HG02571 (cell line): ENCODE measurements at regions not wholly inside any gene's neighbourhood (a gene's known extent, or its start where the extent isn't known, plus 50 kb on each side); places are given as distances from the start of the nearest gene placed in this dataset.
"Not testable (repeated sequence)": the region's sequence is repeated elsewhere in the genome, so short reads cannot be mapped to it uniquely, and the experiment has no call there.

Experiments used
- ATAC-seq: cut with Tn5 transposase; IDR thresholded peaks from one replicate; pipeline ENCODE4 v1.9.1; 2021; ENCODE audit warnings: mild to moderate bottlenecking, moderate library complexity; ENCODE audit not compliant: unreplicated experiment

GRCh38 chr3:115204475-115204874 is 57.4 kb upstream of the ZBTB20 start:
- no peak for ATAC-seq

GRCh38 chr3:115208066-115208750 is 61.1 kb upstream of the ZBTB20 start:
- no peak for ATAC-seq

GRCh38 chr3:115211810-115212492 is 64.9 kb upstream of the ZBTB20 start:
- ATAC-seq, result no peak

- no peak for ATAC-seq
Measured at GRCh38 chr3:115212615-115213014, 65.5 kb upstream of the ZBTB20 start.

- ATAC-seq, result not testable (repeated sequence)
Measured at GRCh38 chr3:115213052-115213451, 66.0 kb upstream of the ZBTB20 start.

- no peak for ATAC-seq
Measured at GRCh38 chr3:115217292-115217677, 70.2 kb upstream of the ZBTB20 start.

GRCh38 chr3:115217678-115218451 is 70.8 kb upstream of the ZBTB20 start:
- no peak for ATAC-seq

- no peak for ATAC-seq
Measured at GRCh38 chr3:115218859-115219258, 71.8 kb upstream of the ZBTB20 start.

- no peak for ATAC-seq
Measured at GRCh38 chr3:115224687-115225086, 77.6 kb upstream of the ZBTB20 start.

GRCh38 chr3:115226844-115227445 is 79.9 kb upstream of the ZBTB20 start:
- ATAC-seq, result no peak

- no peak for ATAC-seq
Measured at GRCh38 chr3:115227461-115227860, 80.4 kb upstream of the ZBTB20 start.

- ATAC-seq, result no peak
Measured at GRCh38 chr3:115228266-115228665, 81.2 kb upstream of the ZBTB20 start.

- ATAC-seq, result no peak
Measured at GRCh38 chr3:115232167-115232566, 85.1 kb upstream of the ZBTB20 start.

GRCh38 chr3:115233021-115233420 is 85.9 kb upstream of the ZBTB20 start:
- no peak for ATAC-seq

- ATAC-seq, result no peak
Measured at GRCh38 chr3:115236496-115236895, 89.4 kb upstream of the ZBTB20 start.

- no peak for ATAC-seq
Measured at GRCh38 chr3:115239717-115240116, 92.6 kb upstream of the ZBTB20 start.

- ATAC-seq, result no peak
Measured at GRCh38 chr3:115244350-115244749, 97.3 kb upstream of the ZBTB20 start.

GRCh38 chr3:115245438-115245837 is 98.3 kb upstream of the ZBTB20 start:
- no peak for ATAC-seq

- ATAC-seq, result no peak
Measured at GRCh38 chr3:115245899-115246298, 98.8 kb upstream of the ZBTB20 start.

- ATAC-seq, result no peak
Measured at GRCh38 chr3:115246461-115247020, 99.5 kb upstream of the ZBTB20 start.

- no peak for ATAC-seq
Measured at GRCh38 chr3:115248274-115248673, 101.2 kb upstream of the ZBTB20 start.
